Astrocyte (in vitro differentiated cells and primary cell): ENCODE measurements at regions not wholly inside any gene's neighbourhood (a gene's known extent, or its start where the extent isn't known, plus 50 kb on each side); places are given as distances from the start of the nearest gene placed in this dataset.

ENCODE experiments used
- CTCF ChIP-seq: IDR thresholded peaks from 2 replicates; pipeline ENCODE4 v1.5.1; 2011; ENCODE audit warnings: low read depth, mild to moderate bottlenecking, inconsistent platforms, low read length, moderate library complexity; ENCODE audit not compliant: insufficient read depth
- EZH2 ChIP-seq: IDR thresholded peaks from 2 replicates; pipeline ENCODE4 v1.6.1; 2012; ENCODE audit warnings: mild to moderate bottlenecking, low read length, inconsistent platforms; ENCODE audit not compliant: insufficient read depth

GRCh38 chr4:149072384-149072783, 630.2 kb upstream of the NR3C2 start:
- TF ChIP-seq CTCF (no peak), EZH2 (no peak)
